IMR-90 (cell line): ENCODE measurements at regions not wholly inside any gene's neighbourhood (a gene's known extent, or its start where the extent isn't known, plus 50 kb on each side); places are given as distances from the start of the nearest gene placed in this dataset.

Experiments
- ATAC-seq: fragments of 200-7000 bp; cut with Tn5 transposase; 2 replicates; pipeline ENCODE4 v1.9.1; 2020; ENCODE audit warnings: low read depth, mild to moderate bottlenecking, moderate library complexity
- BruUV-seq: library from RNA; stranded (reverse); fragments of 400-500 nt; replicated peaks from 2 replicates; lab custom pipeline; 2021; lab: Mats Ljungman, UMichigan
- CTCF ChIA-PET: fragments of 300-600 bp; formaldehyde crosslinking; extraction: SDS; loops from one replicate; lab custom pipeline; 2021; ENCODE audit warnings: antibody characterized with exemption; lab: Yijun Ruan, JAX
- POLR2A ChIA-PET: fragments of 300-600 bp; sonication (Branson Sonifier 250); formaldehyde crosslinking; loops from one replicate; lab custom pipeline; 2022; ENCODE audit warnings: antibody characterized with exemption; ENCODE audit not compliant: unreplicated experiment; lab: Charles Lee
- DNase-seq: peaks from one replicate; pipeline ENCODE4 v3.0.0; 2013
- H2AFZ ChIP-seq: replicated peaks from 2 replicates; pipeline ENCODE3; 2013; ENCODE audit warnings: low read length, mild to moderate bottlenecking; ENCODE audit not compliant: poor library complexity
- H2AK5ac ChIP-seq: 2 replicates; pipeline ENCODE4 v1.6.1; 2013; ENCODE audit warnings: low read depth, low read length, inconsistent platforms
- H2AK9ac ChIP-seq: replicated peaks from 2 replicates; pipeline ENCODE3; 2013; ENCODE audit warnings: mild to moderate bottlenecking, low read depth, low read length, moderate library complexity; ENCODE audit not compliant: poor library complexity
- H2BK120ac ChIP-seq: 2 replicates; pipeline ENCODE4 v1.6.1; 2013; ENCODE audit warnings: low read depth, low read length, inconsistent platforms
- H2BK15ac ChIP-seq: 3 replicates; pipeline ENCODE4 v1.6.1; 2013; ENCODE audit warnings: low read depth, low read length, inconsistent platforms
- H2BK20ac ChIP-seq: 2 replicates; pipeline ENCODE4 v1.6.1; 2013; ENCODE audit warnings: low read depth, mild to moderate bottlenecking, inconsistent platforms, low read length, moderate library complexity
- H2BK5ac ChIP-seq: 2 replicates; pipeline ENCODE4 v1.6.1; 2013; ENCODE audit warnings: mild to moderate bottlenecking, low read depth, low read length, inconsistent platforms; ENCODE audit not compliant: poor library complexity, severe bottlenecking
- H3K14ac ChIP-seq: replicated peaks from 2 replicates; pipeline ENCODE4 v1.6.1; 2013; ENCODE audit warnings: low read depth, low read length, inconsistent platforms
- H3K18ac ChIP-seq: 2 replicates; pipeline ENCODE4 v1.6.1; 2013; ENCODE audit warnings: low read depth, low read length, control low read depth
- H3K23ac ChIP-seq: 2 replicates; pipeline ENCODE4 v1.6.1; 2013; ENCODE audit warnings: low read depth, low read length, inconsistent platforms
- H3K27ac ChIP-seq: 2 replicates; pipeline ENCODE4 v1.5.1; 2013; ENCODE audit warnings: mild to moderate bottlenecking, control low read depth, low read length; ENCODE audit not compliant: insufficient read depth
- H3K27me3 ChIP-seq: 2 replicates; pipeline ENCODE4 v1.6.1; 2013; ENCODE audit warnings: low read length; ENCODE audit not compliant: control insufficient read depth, insufficient read depth
- H3K36me3 ChIP-seq: 2 replicates; pipeline ENCODE4 v1.6.1; 2013; ENCODE audit warnings: low read length, mixed read lengths; ENCODE audit not compliant: control insufficient read depth, insufficient read depth
- H3K4ac ChIP-seq: 2 replicates; pipeline ENCODE4 v1.6.1; 2013; ENCODE audit warnings: low read depth, low read length, inconsistent platforms
- H3K4me1 ChIP-seq: 2 replicates; pipeline ENCODE4 v1.6.1; 2013; ENCODE audit warnings: low read length, mixed read lengths; ENCODE audit not compliant: control insufficient read depth, insufficient read depth
- H3K4me2 ChIP-seq: 2 replicates; pipeline ENCODE4 v1.6.1; 2013; ENCODE audit warnings: low read depth, mild to moderate bottlenecking, control low read depth, low read length, moderate library complexity
- H3K4me3 ChIP-seq: 2 replicates; pipeline ENCODE4 v1.5.1; 2013; ENCODE audit warnings: low read depth, mild to moderate bottlenecking, control low read depth, low read length, moderate library complexity; ENCODE audit not compliant: insufficient read depth
- H3K56ac ChIP-seq: 2 replicates; pipeline ENCODE4 v1.6.1; 2013; ENCODE audit warnings: low read length, inconsistent platforms; ENCODE audit not compliant: insufficient read depth; ENCODE audit errors: extremely low read depth
- H3K79me1 ChIP-seq, 2 experiments: 2 replicates each; pipeline ENCODE4 v1.6.1; 2013; ENCODE audit warnings: low read length in 2 of 2, inconsistent platforms in 1 of 2, low read depth in 1 of 2
- H3K9ac ChIP-seq: 2 replicates; pipeline ENCODE4 v1.6.1; 2013; ENCODE audit warnings: low read depth, low read length, control low read depth
- H3K9me1 ChIP-seq: 2 replicates; pipeline ENCODE4 v1.6.1; 2013; ENCODE audit warnings: low read length, inconsistent platforms; ENCODE audit not compliant: insufficient read depth
- H3K9me3 ChIP-seq: 2 replicates; pipeline ENCODE4 v1.6.1; 2013; ENCODE audit warnings: low read length; ENCODE audit not compliant: control insufficient read depth, insufficient read depth
- H4K20me1 ChIP-seq: 2 replicates; pipeline ENCODE4 v1.6.1; 2013; ENCODE audit warnings: low read length, inconsistent platforms; ENCODE audit not compliant: insufficient read depth
- H4K5ac ChIP-seq: 2 replicates; pipeline ENCODE4 v1.6.1; 2013; ENCODE audit warnings: mild to moderate bottlenecking, low read depth, low read length, control low read depth
- H4K8ac ChIP-seq, 2 experiments: 2 replicates each; pipeline ENCODE4 v1.6.1; 2013; ENCODE audit warnings: low read depth in 2 of 2, low read length in 2 of 2, control low read depth in 1 of 2, inconsistent platforms in 1 of 2
- H4K91ac ChIP-seq: 2 replicates; pipeline ENCODE4 v1.6.1; 2013; ENCODE audit warnings: low read depth, low read length, inconsistent platforms; ENCODE audit not compliant: insufficient read depth
- BHLHE40 ChIP-seq: fragments of 150-350 bp; IDR thresholded peaks from 2 replicates; pipeline ENCODE4 v1.6.1; 2016; ENCODE audit warnings: mild to moderate bottlenecking, low read depth, low read length
- CEBPB ChIP-seq: IDR thresholded peaks from 2 replicates; pipeline ENCODE4 v1.6.1; 2012; ENCODE audit warnings: low read depth, low read length, improper control_type of control experiment
- CHD1 ChIP-seq: IDR thresholded peaks from 2 replicates; pipeline ENCODE4 v1.6.1; 2012; ENCODE audit warnings: low read depth, low read length, improper control_type of control experiment
- CTCF ChIP-seq: conservative IDR thresholded peaks from 2 replicates; pipeline ENCODE4 v1.5.1; 2012; ENCODE audit warnings: mild to moderate bottlenecking, low read depth, low read length, improper control_type of control experiment
- FOS ChIP-seq: fragments of 150-350 bp; IDR thresholded peaks from 2 replicates; pipeline ENCODE4 v1.6.1; 2016; ENCODE audit warnings: low read depth, low read length
- MAZ ChIP-seq: IDR thresholded peaks from 2 replicates; pipeline ENCODE4 v1.6.1; 2012; ENCODE audit warnings: low read depth, mild to moderate bottlenecking, low read length, improper control_type of control experiment, moderate library complexity, borderline replicate concordance
- MXI1 ChIP-seq: IDR thresholded peaks from 2 replicates; pipeline ENCODE4 v1.6.1; 2012; ENCODE audit warnings: low read depth, mild to moderate bottlenecking, low read length, moderate library complexity, borderline replicate concordance
- RAD21 ChIP-seq: IDR thresholded peaks from 2 replicates; pipeline ENCODE4 v1.6.1; 2012; ENCODE audit warnings: low read length, improper control_type of control experiment
- RCOR1 ChIP-seq: IDR thresholded peaks from 2 replicates; pipeline ENCODE4 v1.6.1; 2012; ENCODE audit warnings: mild to moderate bottlenecking, low read length, improper control_type of control experiment; ENCODE audit not compliant: insufficient replicate concordance
- RFX5 ChIP-seq: IDR thresholded peaks from 2 replicates; pipeline ENCODE4 v1.8.0; 2012; ENCODE audit warnings: low read depth, mild to moderate bottlenecking, low read length, moderate library complexity
- SMC3 ChIP-seq: fragments of 150-350 bp; IDR thresholded peaks from 2 replicates; pipeline ENCODE4 v1.6.1; 2016; ENCODE audit warnings: low read depth, mild to moderate bottlenecking, antibody characterized with exemption, low read length, moderate library complexity
- USF2 ChIP-seq: fragments of 150-350 bp; IDR thresholded peaks from 2 replicates; pipeline ENCODE4 v1.6.1; 2017; ENCODE audit warnings: mild to moderate bottlenecking, antibody characterized with exemption, low read length, low read depth
- WGBS, 2 experiments: methylation state at CpG; one replicate each; pipeline versions ENCODE4 v1.1.5 to v1.1.7; 2013; ENCODE audit warnings: missing lambda C conversion rate in 2 of 2; ENCODE audit not compliant: insufficient read length in 1 of 2; ENCODE audit errors: extremely low coverage in 2 of 2; 5-methylcytosine and 5-hydroxymethylcytosine counted together
- dilution Hi-C: fragments of 300-500 bp; cut with HindIII; formaldehyde crosslinking; loops from one replicate; pipeline ENCODE4 v1.14.3; 2018; ENCODE audit warnings: low sequenced_read_pairs; ENCODE audit not compliant: unreplicated experiment
- in situ Hi-C: fragments of 300-500 bp; cut with MboI; formaldehyde crosslinking; loops from 3 replicates; pipeline ENCODE4 v1.14.3; 2019; ENCODE audit warnings: low sequenced_read_pairs, inconsistent platforms, mixed read lengths
- intact Hi-C: fragments of 100-400 bp; cut with micrococcal nuclease; formaldehyde crosslinking; loops from 2 replicates; pipeline ENCODE4 v1.10.0; 2022
- TF ChIP-seq, protein P1 (sequence below): fragments of 150-350 bp; IDR thresholded peaks from 2 replicates; pipeline ENCODE4 v1.6.1; 2016; ENCODE audit warnings: low read depth, mild to moderate bottlenecking, low read length, moderate library complexity, borderline replicate concordance

DNA sequence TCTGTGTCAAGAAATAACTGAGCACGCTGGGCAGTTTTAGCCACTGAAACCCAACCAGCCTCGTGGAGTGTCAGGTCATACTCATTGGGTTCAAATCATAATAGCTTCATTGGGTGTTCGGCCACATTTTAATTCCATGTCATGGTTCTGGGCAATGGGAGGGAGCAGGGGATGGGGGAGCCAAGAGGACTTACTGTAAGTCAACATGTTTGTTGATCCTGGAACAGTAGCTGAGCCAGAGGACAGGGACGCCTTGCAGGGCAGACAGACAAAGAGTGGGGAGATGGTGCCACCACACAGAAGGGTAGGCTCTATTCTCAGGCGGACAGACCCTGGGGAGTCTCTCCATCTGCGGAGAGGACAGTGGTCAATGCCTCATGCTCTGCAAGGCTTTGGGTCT is 161.1 kb downstream of the ZBTB18 start:
- Histone ChIP-seq H3K14ac (0 out of 2 replicates have a peak overlapping the region, but pooled peaks have one; percentile 9), H3K36me3 (no peaks in the 10 kb centered on the region), H3K9ac (no peak overlapping the region), H3K9me3 (no peaks in the 10 kb centered on the region), H3K18ac (no peak overlapping the region), H3K4me3 (no peak overlapping the region), H3K27ac (no peak overlapping the region), H4K20me1 (no peaks in the 10 kb centered on the region), H3K4ac (peak overlapping the region; percentile 42; the same call in 1 of the 2 replicates), H3K79me1 (no peaks in the 10 kb centered on the region), H2BK20ac (peak overlapping the region; percentile 73), H2AK9ac (peak overlapping the region; percentile 65), H4K91ac (peak overlapping the region; percentile 51), H3K4me1 (peaks cover 11% of the 10 kb centered on the region), H3K27me3 (no peaks in the 10 kb centered on the region), H2BK120ac (peak overlapping the region; percentile 47; the same call in 1 of the 2 replicates), H2BK5ac (no peak overlapping the region), H3K56ac (no peak overlapping the region), H2AFZ (peak overlapping the region; percentile 59), H4K5ac (no peak overlapping the region), H2BK15ac (peak overlapping the region; percentile 93), H3K4me2 (no peak overlapping the region), H3K23ac (no peak overlapping the region), H4K8ac (no peak overlapping the region; a peak in 1 of 4 replicates), H3K9me1 (peaks cover 3% of the 10 kb centered on the region; the same call in 1 of the 2 replicates), H2AK5ac (peak overlapping the region; percentile 62)
- TF ChIP-seq BHLHE40, result no peak
- TF ChIP-seq SMC3, result no peak
- TF ChIP-seq RCOR1, result no peak
- no peak for TF ChIP-seq MXI1
- TF ChIP-seq RAD21, result no peak
- TF ChIP-seq CHD1, result no peak
- TF ChIP-seq, protein P1, sequence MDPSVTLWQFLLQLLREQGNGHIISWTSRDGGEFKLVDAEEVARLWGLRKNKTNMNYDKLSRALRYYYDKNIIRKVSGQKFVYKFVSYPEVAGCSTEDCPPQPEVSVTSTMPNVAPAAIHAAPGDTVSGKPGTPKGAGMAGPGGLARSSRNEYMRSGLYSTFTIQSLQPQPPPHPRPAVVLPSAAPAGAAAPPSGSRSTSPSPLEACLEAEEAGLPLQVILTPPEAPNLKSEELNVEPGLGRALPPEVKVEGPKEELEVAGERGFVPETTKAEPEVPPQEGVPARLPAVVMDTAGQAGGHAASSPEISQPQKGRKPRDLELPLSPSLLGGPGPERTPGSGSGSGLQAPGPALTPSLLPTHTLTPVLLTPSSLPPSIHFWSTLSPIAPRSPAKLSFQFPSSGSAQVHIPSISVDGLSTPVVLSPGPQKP, result no peak
- no peak for TF ChIP-seq USF2
- TF ChIP-seq RFX5, result no peak
- TF ChIP-seq MAZ, result no peak
- no peak for TF ChIP-seq FOS
- TF ChIP-seq CEBPB, result no peak
- TF ChIP-seq CTCF, result no peak
- ChIA-PET POLR2A (no interaction called here), CTCF (no interaction called here)
- BruUV-seq, result no TSS peak
- in situ Hi-C loops (no loop called here), dilution Hi-C loops (no loop called here), intact Hi-C loops (loop anchor here (5.0 kb wide), 1 partner anchor 165 kb away; no protein-coding TSS in a partner anchor)
- DNase-seq (no peak), ATAC-seq (no peak)
- WGBS, 2 experiments, result 100% methylated on average over 1 of the region's 6 CpGs; no CpG with 5 or more reads in 1 of the 2 experiments
